Effector memory CD8-positive, alpha-beta T cell (primary cell): ENCODE measurements at regions not wholly inside any gene's neighbourhood (a gene's known extent, or its start where the extent isn't known, plus 50 kb on each side); places are given as distances from the start of the nearest gene placed in this dataset.
A peak's percentile ranks its signal among the peaks of the same experiment; 100 is the strongest.

Experiments used
- ATAC-seq: fragments of 150-1000 bp; cut with Tn5 transposase; replicated peaks from 2 replicates; pipeline ENCODE4 v1.10.0; 2021; ENCODE audit warnings: mild to moderate bottlenecking, moderate library complexity
- DNase-seq, 3 experiments: peaks; one replicate each; pipeline ENCODE4 v3.0.0; 2021
- H3K27ac Mint-ChIP-seq, 2 donors: one replicate each; pipeline ENCODE4 v1.8.0; 2022; ENCODE audit warnings: mild to moderate bottlenecking in 2 of 2, mixed read lengths in 2 of 2, moderate library complexity in 2 of 2
- H3K27me3 Mint-ChIP-seq, 2 donors: one replicate each; pipeline ENCODE4 v1.8.0; 2022; ENCODE audit warnings: mixed read lengths in 2 of 2
- H3K36me3 Mint-ChIP-seq: one replicate; pipeline ENCODE4 v1.8.0; 2022; ENCODE audit warnings: mild to moderate bottlenecking, moderate library complexity, mixed read lengths; ENCODE audit not compliant: insufficient read depth
- H3K4me1 Mint-ChIP-seq, 2 donors: one replicate each; pipeline ENCODE4 v1.8.0; 2022; ENCODE audit warnings: low read depth in 2 of 2, mixed read lengths in 2 of 2
- H3K4me3 Mint-ChIP-seq, 2 donors: one replicate each; pipeline ENCODE4 v1.8.0; 2022; ENCODE audit warnings: mild to moderate bottlenecking in 2 of 2, mixed read lengths in 2 of 2, moderate library complexity in 2 of 2
- H3K9me3 Mint-ChIP-seq, 2 donors: one replicate each; pipeline ENCODE4 v1.8.0; 2022; ENCODE audit warnings: mixed read lengths in 2 of 2

- peaks cover 12% of the 10 kb centered on the region in 2 donors for H3K4me1 Mint-ChIP-seq
These were observed 67.7 kb upstream of the ITGA4 start for GRCh38 chr2:181389524-181389923.

DNA sequence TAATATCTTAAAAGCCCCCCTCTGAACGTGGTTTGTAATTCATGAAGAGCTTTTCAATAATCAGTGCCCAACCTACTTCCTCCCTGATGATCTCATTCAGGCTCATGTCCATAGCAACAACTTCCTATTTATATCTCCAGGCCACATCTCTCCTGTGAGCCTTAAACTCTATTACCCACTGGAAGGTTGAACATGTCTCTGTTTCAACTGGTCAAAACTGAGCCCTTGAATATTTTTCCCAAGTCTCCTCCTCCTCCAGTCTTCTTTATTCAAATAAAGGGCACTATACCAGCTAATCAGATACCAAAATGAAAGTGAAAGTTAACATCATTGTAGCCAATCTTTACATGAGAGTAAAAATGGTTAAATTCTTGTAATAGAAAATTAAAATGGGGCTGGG is 63.7 kb upstream of the ITGA4 start:
- H3K4me1 Mint-ChIP-seq: peaks cover 22 to 33% of the 10 kb centered on the region in 2 donors
- no peaks in the 10 kb centered on the region for H3K27me3 Mint-ChIP-seq
- H3K4me3 Mint-ChIP-seq: peak overlapping the region; percentile 87 to 88
- H3K36me3 Mint-ChIP-seq: peaks cover 14% of the 10 kb centered on the region
- peak; percentile 6 to 47 (median 8) for DNase-seq
- peak; percentile 54 for ATAC-seq
- H3K9me3 Mint-ChIP-seq: peaks cover 0 to 2% of the 10 kb centered on the region in 2 donors
- peak overlapping the region; percentile 99 for H3K27ac Mint-ChIP-seq

More at GRCh38 chr2:181389524-181389923, 67.7 kb upstream of the ITGA4 start:
- Mint-ChIP-seq H3K27ac (no peak overlapping the region), H3K27me3 (no peaks in the 10 kb centered on the region), H3K36me3 (peaks cover 10% of the 10 kb centered on the region), H3K4me3 (no peak overlapping the region), H3K9me3 (peaks cover 0 to 2% of the 10 kb centered on the region in 2 donors)
- DNase-seq (no peak), ATAC-seq (no peak)

DNA sequence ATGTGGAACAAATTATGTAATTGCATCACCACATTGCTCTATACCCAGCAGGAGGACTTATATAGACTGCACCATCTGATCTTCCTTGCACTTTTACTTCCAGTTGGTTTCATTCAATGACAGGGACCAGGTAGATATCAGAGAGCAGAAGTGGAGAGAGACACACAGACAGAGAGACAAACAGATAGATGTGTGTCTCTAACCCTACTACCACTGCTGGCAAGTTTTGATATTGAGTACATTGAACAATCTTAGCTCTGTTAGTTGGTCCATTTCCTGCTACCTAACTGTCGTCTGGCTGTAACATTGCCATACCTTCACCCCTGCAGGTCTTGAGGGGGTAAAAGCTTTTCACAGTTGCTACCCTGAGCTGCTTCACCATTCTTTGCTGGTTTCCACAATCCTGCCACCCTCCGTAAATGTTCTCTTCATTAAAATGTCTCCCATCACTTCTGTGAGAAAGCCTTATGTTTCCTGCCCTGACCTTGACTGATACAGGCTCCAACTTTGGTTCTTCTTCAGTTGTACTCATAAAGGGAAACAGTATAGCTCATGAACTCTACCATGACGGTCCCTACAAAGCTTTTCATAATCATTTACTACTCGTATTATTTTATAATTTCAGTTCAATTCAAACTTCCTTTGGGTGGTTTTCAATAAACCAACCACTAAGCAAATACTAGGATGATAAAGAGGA is 62.3 kb upstream of the ITGA4 start:
- H3K4me3 Mint-ChIP-seq: peak overlapping the region; percentile 87 to 88
- peaks cover 22 to 33% of the 10 kb centered on the region in 2 donors for H3K4me1 Mint-ChIP-seq
- H3K27me3 Mint-ChIP-seq: no peaks in the 10 kb centered on the region
- H3K36me3 Mint-ChIP-seq: peaks cover 14% of the 10 kb centered on the region
- ATAC-seq: peak; percentile 28
- peak in 1 of 3 experiments; percentile 15 for DNase-seq
- H3K9me3 Mint-ChIP-seq: peaks cover 0 to 2% of the 10 kb centered on the region in 2 donors
- H3K27ac Mint-ChIP-seq: peak overlapping the region; percentile 99

GRCh38 chr2:181395851-181396250 is 61.3 kb upstream of the ITGA4 start:
- no peaks in the 10 kb centered on the region for H3K27me3 Mint-ChIP-seq
- H3K36me3 Mint-ChIP-seq: peaks cover 14% of the 10 kb centered on the region
- H3K4me1 Mint-ChIP-seq: peaks cover 22 to 33% of the 10 kb centered on the region in 2 donors
- DNase-seq: no peak
- H3K9me3 Mint-ChIP-seq: peaks cover 0 to 2% of the 10 kb centered on the region in 2 donors
- peak overlapping the region in 1 of 2 donors; percentile 87 for H3K4me3 Mint-ChIP-seq
- H3K27ac Mint-ChIP-seq: peak overlapping the region; percentile 99
- ATAC-seq: no peak

GRCh38 chr2:181396256-181397123 is 60.7 kb upstream of the ITGA4 start:
- H3K4me1 Mint-ChIP-seq: peaks cover 22 to 33% of the 10 kb centered on the region in 2 donors
- peak overlapping the region in 1 of 2 donors; percentile 99 for H3K27ac Mint-ChIP-seq
- H3K27me3 Mint-ChIP-seq: no peaks in the 10 kb centered on the region
- ATAC-seq (no peak), DNase-seq (no peak)
- peaks cover 14% of the 10 kb centered on the region for H3K36me3 Mint-ChIP-seq
- peak overlapping the region in 1 of 2 donors; percentile 87 for H3K4me3 Mint-ChIP-seq
- peaks cover 0 to 2% of the 10 kb centered on the region in 2 donors for H3K9me3 Mint-ChIP-seq

GRCh38 chr2:181397331-181397730 is 59.9 kb upstream of the ITGA4 start:
- Mint-ChIP-seq H3K4me1 (peaks cover 20 to 33% of the 10 kb centered on the region in 2 donors), H3K4me3 (no peak overlapping the region), H3K27me3 (no peaks in the 10 kb centered on the region), H3K27ac (no peak overlapping the region), H3K9me3 (no peaks in the 10 kb centered on the region), H3K36me3 (peaks cover 19% of the 10 kb centered on the region)
- DNase-seq: no peak
- no peak for ATAC-seq

GRCh38 chr2:181398000-181398399 is 59.2 kb upstream of the ITGA4 start:
- Mint-ChIP-seq H3K4me3 (no peak overlapping the region), H3K9me3 (no peaks in the 10 kb centered on the region), H3K36me3 (peaks cover 19% of the 10 kb centered on the region), H3K27ac (no peak overlapping the region), H3K4me1 (peaks cover 23 to 38% of the 10 kb centered on the region in 2 donors), H3K27me3 (no peaks in the 10 kb centered on the region)
- ATAC-seq (no peak), DNase-seq (no peak)

- peaks cover 16 to 34% of the 10 kb centered on the region in 2 donors for H3K4me1 Mint-ChIP-seq
- no peaks in the 10 kb centered on the region for H3K9me3 Mint-ChIP-seq
- H3K27me3 Mint-ChIP-seq: no peaks in the 10 kb centered on the region
- no peak overlapping the region for H3K4me3 Mint-ChIP-seq
- no peak overlapping the region for H3K27ac Mint-ChIP-seq
- DNase-seq (no peak), ATAC-seq (no peak)
- peaks cover 13% of the 10 kb centered on the region for H3K36me3 Mint-ChIP-seq
These were observed 58.2 kb upstream of the ITGA4 start for GRCh38 chr2:181399027-181399426.

- H3K4me3 Mint-ChIP-seq: no peak overlapping the region
- H3K27ac Mint-ChIP-seq: no peak overlapping the region
- DNase-seq (no peak), ATAC-seq (no peak)
- H3K4me1 Mint-ChIP-seq: peaks cover 6 to 17% of the 10 kb centered on the region in 2 donors
- no peaks in the 10 kb centered on the region for H3K9me3 Mint-ChIP-seq
- peaks cover 5% of the 10 kb centered on the region for H3K36me3 Mint-ChIP-seq
- H3K27me3 Mint-ChIP-seq: no peaks in the 10 kb centered on the region
These were observed 52.7 kb upstream of the ITGA4 start for GRCh38 chr2:181404472-181404871.

GRCh38 chr2:181407171-181407570 is 50.0 kb upstream of the ITGA4 start:
- Mint-ChIP-seq H3K4me1 (peaks cover 6 to 18% of the 10 kb centered on the region in 2 donors), H3K4me3 (no peak overlapping the region), H3K27me3 (no peaks in the 10 kb centered on the region), H3K36me3 (no peaks in the 10 kb centered on the region), H3K27ac (no peak overlapping the region), H3K9me3 (peaks cover 0 to 6% of the 10 kb centered on the region in 2 donors)
- no peak for DNase-seq
- ATAC-seq: no peak
